ENCODE measurements at regions not wholly inside any gene's neighbourhood (a gene's known extent, or its start where the extent isn't known, plus 50 kb on each side); places are given as distances from the start of the nearest gene placed in this dataset.

GRCh38 chr16:65463652-65464260 is 341.9 kb upstream of the CDH11 start:
- no peak for TF ChIP-seq NFIC (IDR thresholded peaks at IDR 0.05)
- TF ChIP-seq CREB1 (IDR thresholded peaks at IDR 0.05; ENCODE audit: low read depth) = no peak
- TF ChIP-seq REST (IDR thresholded peaks at IDR 0.05; ENCODE audit: low read depth) = no peak
- no peak for TF ChIP-seq CEBPB (IDR thresholded peaks at IDR 0.05)
- no peak for TF ChIP-seq FOXM1 (IDR thresholded peaks at IDR 0.05; ENCODE audit: borderline replicate concordance, low read depth)
- no peak for TF ChIP-seq RAD21 (IDR thresholded peaks at IDR 0.05; ENCODE audit: low read depth)
- TF ChIP-seq, protein P1, sequence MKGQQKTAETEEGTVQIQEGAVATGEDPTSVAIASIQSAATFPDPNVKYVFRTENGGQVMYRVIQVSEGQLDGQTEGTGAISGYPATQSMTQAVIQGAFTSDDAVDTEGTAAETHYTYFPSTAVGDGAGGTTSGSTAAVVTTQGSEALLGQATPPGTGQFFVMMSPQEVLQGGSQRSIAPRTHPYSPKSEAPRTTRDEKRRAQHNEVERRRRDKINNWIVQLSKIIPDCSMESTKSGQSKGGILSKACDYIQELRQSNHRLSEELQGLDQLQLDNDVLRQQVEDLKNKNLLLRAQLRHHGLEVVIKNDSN (IDR thresholded peaks at IDR 0.05) = no peak

DNA sequence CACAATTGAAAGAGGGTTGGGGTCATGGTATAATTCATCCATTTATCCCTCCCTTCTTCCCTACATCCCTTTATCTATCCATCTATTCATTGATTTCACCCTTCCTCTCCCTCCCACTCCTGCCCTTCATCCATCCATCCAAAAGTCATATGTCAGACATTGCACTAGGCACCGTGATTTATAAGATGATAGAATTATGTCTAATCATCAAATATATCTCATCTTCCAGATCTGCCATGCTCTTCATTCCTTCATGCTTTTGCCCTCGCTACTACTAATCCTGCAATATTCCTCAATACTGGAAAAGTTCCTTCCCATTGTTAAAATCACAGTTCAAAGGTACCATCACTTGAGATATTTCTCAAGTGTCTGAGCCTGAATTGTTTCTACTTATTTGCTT is 335.2 kb upstream of the CDH11 start:
- TF ChIP-seq EP300 (IDR thresholded peaks at IDR 0.05; ENCODE audit: borderline replicate concordance) (no peak), YY1 (IDR thresholded peaks at IDR 0.05; ENCODE audit: low read depth) (no peak), TCF12 (IDR thresholded peaks at IDR 0.05; ENCODE audit: low read depth) (no peak), RAD21 (IDR thresholded peaks at IDR 0.05; ENCODE audit: low read depth) (no peak), REST (IDR thresholded peaks at IDR 0.05; ENCODE audit: low read depth) (no peak), FOXM1 (IDR thresholded peaks at IDR 0.05; ENCODE audit: borderline replicate concordance, low read depth) (no peak), CREB1 (IDR thresholded peaks at IDR 0.05; ENCODE audit: low read depth) (no peak), TAF1 (IDR thresholded peaks at IDR 0.05; ENCODE audit: low read depth) (no peak), TEAD4 (IDR thresholded peaks at IDR 0.05) (no peak)
- TF ChIP-seq, protein P2, sequence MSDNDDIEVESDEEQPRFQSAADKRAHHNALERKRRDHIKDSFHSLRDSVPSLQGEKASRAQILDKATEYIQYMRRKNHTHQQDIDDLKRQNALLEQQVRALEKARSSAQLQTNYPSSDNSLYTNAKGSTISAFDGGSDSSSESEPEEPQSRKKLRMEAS (IDR thresholded peaks at IDR 0.05) = no peak

DNA sequence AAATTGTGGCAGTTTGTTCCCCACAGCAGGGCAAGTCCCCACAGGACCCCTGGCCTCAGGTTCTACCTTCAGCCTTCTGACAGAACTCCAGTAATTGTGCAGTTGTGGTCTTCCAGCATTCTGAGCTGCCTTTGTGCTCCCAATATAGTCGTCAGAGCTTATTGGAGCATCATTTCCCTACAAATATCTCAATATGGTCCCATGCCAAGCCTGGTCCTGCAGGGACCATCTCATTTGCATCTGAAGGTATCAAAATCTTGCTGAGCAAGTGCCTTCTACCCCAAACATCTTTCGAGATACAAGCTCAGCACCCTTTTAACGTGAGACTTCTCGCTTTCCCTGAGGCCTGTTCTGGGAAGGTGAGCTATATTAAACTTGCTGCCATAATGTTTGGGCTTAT is 333.9 kb upstream of the CDH11 start:
- TF ChIP-seq TEAD4 (IDR thresholded peaks at IDR 0.05) (no peak), TCF12 (IDR thresholded peaks at IDR 0.05; ENCODE audit: low read depth) (no peak), REST (IDR thresholded peaks at IDR 0.05; ENCODE audit: low read depth) (no peak), CEBPB (IDR thresholded peaks at IDR 0.05) (no peak), TAF1 (IDR thresholded peaks at IDR 0.05; ENCODE audit: low read depth) (no peak), ZBTB7A (IDR thresholded peaks at IDR 0.05; ENCODE audit: low read depth) (no peak), EGR1 (IDR thresholded peaks at IDR 0.05) (no peak)
- TF ChIP-seq, protein P2 (IDR thresholded peaks at IDR 0.05) = no peak

- TF ChIP-seq TEAD4 (IDR thresholded peaks at IDR 0.05) (no peak), NFIC (IDR thresholded peaks at IDR 0.05) (no peak)
- TF ChIP-seq, protein P2 (IDR thresholded peaks at IDR 0.05) = no peak
Observed at GRCh38 chr16:65453646-65454045, 331.8 kb upstream of the CDH11 start.

GRCh38 chr16:65449526-65449925 is 327.7 kb upstream of the CDH11 start:
- TF ChIP-seq FOXM1 (IDR thresholded peaks at IDR 0.05; ENCODE audit: borderline replicate concordance, low read depth) (no peak), EGR1 (IDR thresholded peaks at IDR 0.05) (no peak), TAF1 (IDR thresholded peaks at IDR 0.05; ENCODE audit: low read depth) (no peak), TCF12 (IDR thresholded peaks at IDR 0.05; ENCODE audit: low read depth) (no peak), REST (IDR thresholded peaks at IDR 0.05; ENCODE audit: low read depth) (no peak), EP300 (IDR thresholded peaks at IDR 0.05; ENCODE audit: borderline replicate concordance) (no peak), NFIC (IDR thresholded peaks at IDR 0.05) (no peak), RAD21 (IDR thresholded peaks at IDR 0.05; ENCODE audit: low read depth) (no peak)
- TF ChIP-seq, protein P2 (IDR thresholded peaks at IDR 0.05) = no peak

All from Ishikawa (cell line).